HG03108 (cell line): ENCODE measurements at regions not wholly inside any gene's neighbourhood (a gene's known extent, or its start where the extent isn't known, plus 50 kb on each side); places are given as distances from the start of the nearest gene placed in this dataset.
A peak's percentile ranks its signal among the peaks of the same experiment; 100 is the strongest.
"Not testable (repeated sequence)": the region's sequence is repeated elsewhere in the genome, so short reads cannot be mapped to it uniquely, and the experiment has no call there.

ENCODE experiments used
- ATAC-seq: cut with Tn5 transposase; IDR thresholded peaks from one replicate; pipeline ENCODE4 v1.9.1; 2021; ENCODE audit warnings: moderate library complexity; ENCODE audit not compliant: unreplicated experiment

- ATAC-seq, result no peak
Observed at GRCh38 chr9:30010691-30011090, 2373.8 kb upstream of the ACO1 start.

- ATAC-seq, result no peak
Observed at GRCh38 chr9:30012622-30013021, 2371.8 kb upstream of the ACO1 start.

- ATAC-seq, result no peak
Observed at GRCh38 chr9:30015073-30015472, 2369.4 kb upstream of the ACO1 start.

- ATAC-seq, result no peak
Observed at GRCh38 chr9:30020161-30020560, 2364.3 kb upstream of the ACO1 start.

- no peak for ATAC-seq
Observed at GRCh38 chr9:30035761-30036160, 2348.7 kb upstream of the ACO1 start.

GRCh38 chr9:30036558-30036957, 2347.9 kb upstream of the ACO1 start:
- no peak for ATAC-seq

GRCh38 chr9:30039712-30040111, 2344.7 kb upstream of the ACO1 start:
- ATAC-seq, result no peak

GRCh38 chr9:30048396-30048795, 2336.0 kb upstream of the ACO1 start:
- no peak for ATAC-seq

- ATAC-seq, result no peak
Observed at GRCh38 chr9:30058463-30058862, 2326.0 kb upstream of the ACO1 start.

- ATAC-seq, result no peak
Observed at GRCh38 chr9:30060976-30061375, 2323.5 kb upstream of the ACO1 start.

GRCh38 chr9:30065888-30066287, 2318.6 kb upstream of the ACO1 start:
- ATAC-seq, result no peak

GRCh38 chr9:30069236-30069635, 2315.2 kb upstream of the ACO1 start:
- ATAC-seq, result not testable (repeated sequence)

GRCh38 chr9:30075022-30075421, 2309.4 kb upstream of the ACO1 start:
- no peak for ATAC-seq

GRCh38 chr9:30075451-30076199, 2308.8 kb upstream of the ACO1 start:
- ATAC-seq, result peak; percentile 61

GRCh38 chr9:30078195-30078594, 2306.2 kb upstream of the ACO1 start:
- no peak for ATAC-seq

GRCh38 chr9:30089428-30089827, 2295.0 kb upstream of the ACO1 start:
- no peak for ATAC-seq

- ATAC-seq, result no peak
Observed at GRCh38 chr9:30103647-30104394, 2280.6 kb upstream of the ACO1 start.

- ATAC-seq, result not testable (repeated sequence)
Observed at GRCh38 chr9:30107134-30107533, 2277.3 kb upstream of the ACO1 start.

GRCh38 chr9:30116673-30117217, 2267.7 kb upstream of the ACO1 start:
- no peak for ATAC-seq

- ATAC-seq, result no peak
Observed at GRCh38 chr9:30120666-30121065, 2263.8 kb upstream of the ACO1 start.

- no peak for ATAC-seq
Observed at GRCh38 chr9:30121611-30122010, 2262.8 kb upstream of the ACO1 start.

GRCh38 chr9:30125881-30126280, 2258.6 kb upstream of the ACO1 start:
- ATAC-seq, result no peak
